Testis (tissue), 2 donors: ENCODE measurements at regions not wholly inside any gene's neighbourhood (a gene's known extent, or its start where the extent isn't known, plus 50 kb on each side); places are given as distances from the start of the nearest gene placed in this dataset.

Experiments
- DNase-seq: peaks from one replicate; pipeline ENCODE4 v3.0.0-alpha.2; 2019
- H3K27ac ChIP-seq, 2 donors: fragments of 200-600 bp; sonication (generic); one replicate each; pipeline ENCODE4 v1.5.1; 2019
- H3K27me3 ChIP-seq: fragments of 200-600 bp; sonication (generic); one replicate; pipeline ENCODE4 v1.5.1; 2019
- H3K36me3 ChIP-seq: fragments of 200-600 bp; sonication (generic); one replicate; pipeline ENCODE4 v1.5.1; 2017; ENCODE audit warnings: low read depth; ENCODE audit errors: missing control alignments
- H3K4me1 ChIP-seq: fragments of 200-600 bp; sonication (generic); one replicate; pipeline ENCODE4 v1.5.1; 2019
- H3K4me3 ChIP-seq, 2 donors: fragments of 200-600 bp; sonication (generic); one replicate each; pipeline ENCODE4 v1.5.1; 2017 to 2019
- H3K9me3 ChIP-seq: fragments of 200-600 bp; sonication (generic); one replicate; pipeline ENCODE4 v1.5.1; 2017
- POLR2A ChIP-seq: fragments of 450-650 bp; IDR thresholded peaks from one replicate; pipeline ENCODE4 v1.6.1; 2017; ENCODE audit warnings: antibody characterized with exemption, mild to moderate bottlenecking, moderate library complexity
- WGBS, 2 donors: methylation state at CpG; one replicate each; pipeline ENCODE4 v1.1.5; 2018; 5-methylcytosine and 5-hydroxymethylcytosine counted together
- intact Hi-C: fragments of 100-400 bp; cut with DNase I; formaldehyde crosslinking; loops from one replicate; pipeline ENCODE4 v1.15.1; 2023; ENCODE audit warnings: low total_unique reads
- TF ChIP-seq, protein P1 (sequence below), 3 experiments: fragments of 450-650 bp in 2 of 3; fragments of 200-600 bp in 1 of 3; sonication (generic) in 1 of 3; IDR thresholded peaks; one replicate each; pipeline ENCODE4 v1.5.1; 2016 to 2019; ENCODE audit warnings: antibody characterized with exemption in 3 of 3, mild to moderate bottlenecking in 2 of 3, moderate library complexity in 1 of 3

DNA sequence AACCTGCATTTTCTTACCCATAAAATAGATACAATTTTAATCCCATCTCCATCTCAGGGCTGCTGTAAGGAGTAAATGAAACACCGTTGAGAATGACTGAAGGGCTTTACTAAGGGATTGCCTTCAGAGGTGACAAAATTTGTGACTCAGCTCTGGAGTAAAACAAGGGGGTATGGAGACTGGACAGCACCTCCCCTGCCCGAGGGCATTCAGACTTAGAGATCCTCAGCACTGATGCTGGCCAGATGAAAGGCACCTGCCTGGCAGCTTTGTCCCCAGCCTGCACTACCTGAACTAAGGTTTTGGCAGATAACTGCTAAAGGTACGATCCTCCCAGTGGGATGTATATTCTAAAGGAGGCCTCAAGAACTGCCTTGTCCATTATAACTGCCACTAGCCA, 84.7 kb upstream of the CALM2 start:
- intact Hi-C loops = no loop called here

DNA sequence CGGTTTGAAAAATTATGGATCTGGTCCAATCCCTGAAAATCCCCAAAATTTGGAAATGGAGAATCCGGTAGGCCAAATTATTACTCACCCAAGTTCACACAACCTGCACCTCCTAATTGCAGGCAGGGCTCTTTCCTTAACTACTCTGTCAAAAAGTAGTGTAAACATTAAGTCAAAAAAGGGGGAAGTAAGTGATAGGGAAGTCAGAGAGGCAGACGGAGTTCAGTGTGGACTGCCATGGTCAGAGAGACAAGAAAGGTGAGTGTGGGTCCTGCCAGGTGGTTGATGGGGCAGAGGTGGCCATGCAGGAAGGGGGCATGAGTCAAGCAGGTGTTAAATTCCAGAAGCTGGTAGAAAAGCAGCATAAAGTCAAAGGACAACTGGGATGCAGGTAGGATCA, 83.5 kb upstream of the CALM2 start:
- no peaks in the 10 kb centered on the region for H3K9me3 ChIP-seq
- H3K27ac ChIP-seq = no peak overlapping the region
- no peaks in the 10 kb centered on the region for H3K27me3 ChIP-seq
- intact Hi-C loops = no loop called here
- H3K36me3 ChIP-seq = no peaks in the 10 kb centered on the region
- TF ChIP-seq, protein P1, sequence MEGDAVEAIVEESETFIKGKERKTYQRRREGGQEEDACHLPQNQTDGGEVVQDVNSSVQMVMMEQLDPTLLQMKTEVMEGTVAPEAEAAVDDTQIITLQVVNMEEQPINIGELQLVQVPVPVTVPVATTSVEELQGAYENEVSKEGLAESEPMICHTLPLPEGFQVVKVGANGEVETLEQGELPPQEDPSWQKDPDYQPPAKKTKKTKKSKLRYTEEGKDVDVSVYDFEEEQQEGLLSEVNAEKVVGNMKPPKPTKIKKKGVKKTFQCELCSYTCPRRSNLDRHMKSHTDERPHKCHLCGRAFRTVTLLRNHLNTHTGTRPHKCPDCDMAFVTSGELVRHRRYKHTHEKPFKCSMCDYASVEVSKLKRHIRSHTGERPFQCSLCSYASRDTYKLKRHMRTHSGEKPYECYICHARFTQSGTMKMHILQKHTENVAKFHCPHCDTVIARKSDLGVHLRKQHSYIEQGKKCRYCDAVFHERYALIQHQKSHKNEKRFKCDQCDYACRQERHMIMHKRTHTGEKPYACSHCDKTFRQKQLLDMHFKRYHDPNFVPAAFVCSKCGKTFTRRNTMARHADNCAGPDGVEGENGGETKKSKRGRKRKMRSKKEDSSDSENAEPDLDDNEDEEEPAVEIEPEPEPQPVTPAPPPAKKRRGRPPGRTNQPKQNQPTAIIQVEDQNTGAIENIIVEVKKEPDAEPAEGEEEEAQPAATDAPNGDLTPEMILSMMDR (IDR thresholded peaks at IDR 0.05) = no peak
- no peak for TF ChIP-seq POLR2A
- no peak overlapping the region for H3K4me3 ChIP-seq
- H3K4me1 ChIP-seq = no peaks in the 10 kb centered on the region
- no peak for DNase-seq
- WGBS, 2 donors = 91 to 93% methylated on average over 3 of the region's 3 CpGs

More for the DNA sequence above, 84.7 kb upstream of the CALM2 start:
- Histone ChIP-seq H3K9me3 (no peaks in the 10 kb centered on the region), H3K4me1 (no peaks in the 10 kb centered on the region), H3K4me3 (no peak overlapping the region), H3K27me3 (no peaks in the 10 kb centered on the region), H3K36me3 (no peaks in the 10 kb centered on the region), H3K27ac (no peak overlapping the region)
- no peak for DNase-seq
- 87 to 96% methylated on average over 3 of the region's 3 CpGs for WGBS, 2 donors
- no peak for TF ChIP-seq POLR2A
- TF ChIP-seq, protein P1 (IDR thresholded peaks at IDR 0.05) = no peak

DNA sequence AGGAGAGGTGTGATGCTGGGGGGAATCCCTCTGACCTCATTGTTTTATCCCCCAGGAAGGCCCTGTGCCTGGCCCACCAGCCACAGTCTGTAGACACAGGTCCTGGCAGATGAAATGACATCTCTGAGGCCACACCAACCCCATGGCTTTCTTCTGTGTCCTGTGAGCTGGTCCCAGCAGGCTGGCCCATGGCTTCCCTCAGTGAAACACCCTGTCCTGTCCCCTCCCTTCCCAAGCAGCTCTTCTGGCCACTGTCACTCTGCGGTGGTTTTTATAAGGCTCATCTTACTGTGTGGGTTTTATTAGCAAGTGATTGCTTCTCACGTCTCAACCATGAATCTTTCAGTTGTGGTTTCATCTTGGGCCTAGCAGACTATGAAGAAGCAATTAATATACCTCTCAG, 81.6 kb upstream of the CALM2 start:
- no peak for DNase-seq
- no peaks in the 10 kb centered on the region for H3K4me1 ChIP-seq
- no peaks in the 10 kb centered on the region for H3K36me3 ChIP-seq
- TF ChIP-seq POLR2A = no peak
- TF ChIP-seq, protein P1 (IDR thresholded peaks at IDR 0.05) = no peak
- H3K27me3 ChIP-seq = no peaks in the 10 kb centered on the region
- intact Hi-C loops = no loop called here
- H3K27ac ChIP-seq = no peak overlapping the region
- no peaks in the 10 kb centered on the region for H3K9me3 ChIP-seq
- no peak overlapping the region for H3K4me3 ChIP-seq
- WGBS, 2 donors = 96 to 98% methylated on average over 2 of the region's 2 CpGs

DNA sequence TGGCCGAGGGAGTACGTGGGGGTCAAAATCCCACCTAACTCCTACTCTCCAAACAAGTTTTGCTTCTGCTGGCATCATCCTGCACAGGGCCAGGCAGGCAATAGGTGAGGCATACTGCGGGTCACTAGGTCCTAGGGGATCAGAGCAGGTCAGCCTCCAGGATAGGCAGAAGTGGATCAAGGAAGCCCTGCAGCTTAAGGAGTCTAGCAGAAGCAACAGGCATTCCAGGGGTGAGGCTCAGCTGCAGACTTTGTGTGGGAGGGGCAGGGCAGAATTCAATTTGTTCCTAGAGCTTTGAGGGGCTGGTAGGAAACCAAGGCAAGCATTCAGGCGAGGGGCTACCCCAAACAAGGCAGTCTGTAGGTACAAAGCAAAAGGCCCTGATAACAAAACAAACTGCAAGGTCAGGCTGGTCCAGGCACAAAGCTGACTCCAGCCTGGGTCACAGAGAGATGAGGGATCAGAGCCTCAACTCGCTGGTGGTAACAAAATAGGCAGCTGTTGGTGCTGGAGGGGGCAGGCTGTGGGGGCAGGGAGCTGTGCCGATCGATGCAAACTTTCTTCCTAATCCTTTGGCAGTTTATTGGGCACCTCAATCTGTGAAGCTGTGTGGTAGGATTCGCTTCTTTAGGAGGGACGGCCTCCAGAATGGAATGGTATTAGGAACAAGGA, 80.2 kb upstream of the CALM2 start:
- intact Hi-C loops = no loop called here
- H3K9me3 ChIP-seq = no peaks in the 10 kb centered on the region
- no peak for TF ChIP-seq POLR2A
- TF ChIP-seq, protein P1 (IDR thresholded peaks at IDR 0.05) = no peak
- H3K36me3 ChIP-seq = no peaks in the 10 kb centered on the region
- no peaks in the 10 kb centered on the region for H3K4me1 ChIP-seq
- 63 to 76% methylated on average over 9 of the region's 9 CpGs for WGBS, 2 donors
- no peaks in the 10 kb centered on the region for H3K27me3 ChIP-seq
- H3K4me3 ChIP-seq = no peak overlapping the region
- H3K27ac ChIP-seq = no peak overlapping the region
- DNase-seq = no peak

DNA sequence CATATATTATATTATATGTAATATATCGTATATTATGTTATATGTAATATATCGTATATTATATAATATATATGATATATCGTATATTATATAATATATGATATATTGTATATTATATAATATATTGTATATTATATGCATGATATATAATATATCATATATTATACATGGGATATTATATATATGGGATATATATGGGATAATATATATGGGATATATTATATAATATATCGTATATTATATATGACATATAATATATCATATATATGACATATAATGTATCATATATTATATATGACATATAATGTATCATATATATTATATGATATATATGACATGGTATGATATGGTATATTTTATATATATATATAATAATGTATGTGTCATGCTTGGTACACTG, 79.5 kb upstream of the CALM2 start:
- Histone ChIP-seq H3K27ac (no peak overlapping the region), H3K27me3 (no peaks in the 10 kb centered on the region), H3K4me3 (no peak overlapping the region), H3K4me1 (no peaks in the 10 kb centered on the region), H3K9me3 (no peaks in the 10 kb centered on the region), H3K36me3 (no peaks in the 10 kb centered on the region)
- intact Hi-C loops = no loop called here
- 80 to 100% methylated on average over 2 to 3 of the region's 4 CpGs for WGBS, 2 donors
- DNase-seq = no peak
- TF ChIP-seq, protein P1 (IDR thresholded peaks at IDR 0.05) = no peak
- TF ChIP-seq POLR2A = no peak
